A673 (cell line): ENCODE measurements at regions not wholly inside any gene's neighbourhood (a gene's known extent, or its start where the extent isn't known, plus 50 kb on each side); places are given as distances from the start of the nearest gene placed in this dataset.

Experiments used
- EZH2 ChIP-seq: fragments of 200-600 bp; sonication (generic); IDR thresholded peaks from 2 replicates; pipeline ENCODE4 v1.6.1; 2017; ENCODE audit warnings: borderline replicate concordance, low read depth, mild to moderate bottlenecking, mixed read lengths, antibody characterized with exemption, low read length; ENCODE audit not compliant: poor library complexity, severe bottlenecking
- TF ChIP-seq, protein P1 (sequence below): fragments of 300-800, 200-600 bp; sonication (generic); conservative IDR thresholded peaks from 2 replicates; pipeline ENCODE4 v1.5.1; 2017; ENCODE audit warnings: low read depth, mild to moderate bottlenecking, antibody characterized with exemption, low read length, moderate library complexity, mixed read lengths

DNA sequence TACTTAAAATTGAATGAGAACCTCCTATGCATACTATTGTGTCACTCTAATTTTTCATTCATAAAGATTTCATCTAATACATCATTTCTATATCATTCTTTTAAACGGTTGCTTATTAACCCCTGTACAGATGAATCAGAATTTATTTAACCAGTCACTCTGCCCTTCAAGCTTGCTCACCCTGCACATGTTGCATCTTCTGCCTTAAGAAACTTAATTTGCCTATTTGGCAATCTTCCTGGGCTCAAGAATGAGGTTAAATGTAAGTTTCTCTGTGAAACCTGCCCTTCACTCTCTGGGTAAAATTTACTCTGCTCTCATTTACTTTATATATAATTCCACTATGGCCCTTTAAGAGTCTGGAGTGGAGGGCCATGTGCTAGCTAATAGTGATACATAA, 434.7 kb upstream of the ZNF608 start:
- no peak for TF ChIP-seq EZH2
- TF ChIP-seq, protein P1, sequence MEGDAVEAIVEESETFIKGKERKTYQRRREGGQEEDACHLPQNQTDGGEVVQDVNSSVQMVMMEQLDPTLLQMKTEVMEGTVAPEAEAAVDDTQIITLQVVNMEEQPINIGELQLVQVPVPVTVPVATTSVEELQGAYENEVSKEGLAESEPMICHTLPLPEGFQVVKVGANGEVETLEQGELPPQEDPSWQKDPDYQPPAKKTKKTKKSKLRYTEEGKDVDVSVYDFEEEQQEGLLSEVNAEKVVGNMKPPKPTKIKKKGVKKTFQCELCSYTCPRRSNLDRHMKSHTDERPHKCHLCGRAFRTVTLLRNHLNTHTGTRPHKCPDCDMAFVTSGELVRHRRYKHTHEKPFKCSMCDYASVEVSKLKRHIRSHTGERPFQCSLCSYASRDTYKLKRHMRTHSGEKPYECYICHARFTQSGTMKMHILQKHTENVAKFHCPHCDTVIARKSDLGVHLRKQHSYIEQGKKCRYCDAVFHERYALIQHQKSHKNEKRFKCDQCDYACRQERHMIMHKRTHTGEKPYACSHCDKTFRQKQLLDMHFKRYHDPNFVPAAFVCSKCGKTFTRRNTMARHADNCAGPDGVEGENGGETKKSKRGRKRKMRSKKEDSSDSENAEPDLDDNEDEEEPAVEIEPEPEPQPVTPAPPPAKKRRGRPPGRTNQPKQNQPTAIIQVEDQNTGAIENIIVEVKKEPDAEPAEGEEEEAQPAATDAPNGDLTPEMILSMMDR, result no peak
